ENCODE measurements at regions not wholly inside any gene's neighbourhood (a gene's known extent, or its start where the extent isn't known, plus 50 kb on each side); places are given as distances from the start of the nearest gene placed in this dataset.

DNA sequence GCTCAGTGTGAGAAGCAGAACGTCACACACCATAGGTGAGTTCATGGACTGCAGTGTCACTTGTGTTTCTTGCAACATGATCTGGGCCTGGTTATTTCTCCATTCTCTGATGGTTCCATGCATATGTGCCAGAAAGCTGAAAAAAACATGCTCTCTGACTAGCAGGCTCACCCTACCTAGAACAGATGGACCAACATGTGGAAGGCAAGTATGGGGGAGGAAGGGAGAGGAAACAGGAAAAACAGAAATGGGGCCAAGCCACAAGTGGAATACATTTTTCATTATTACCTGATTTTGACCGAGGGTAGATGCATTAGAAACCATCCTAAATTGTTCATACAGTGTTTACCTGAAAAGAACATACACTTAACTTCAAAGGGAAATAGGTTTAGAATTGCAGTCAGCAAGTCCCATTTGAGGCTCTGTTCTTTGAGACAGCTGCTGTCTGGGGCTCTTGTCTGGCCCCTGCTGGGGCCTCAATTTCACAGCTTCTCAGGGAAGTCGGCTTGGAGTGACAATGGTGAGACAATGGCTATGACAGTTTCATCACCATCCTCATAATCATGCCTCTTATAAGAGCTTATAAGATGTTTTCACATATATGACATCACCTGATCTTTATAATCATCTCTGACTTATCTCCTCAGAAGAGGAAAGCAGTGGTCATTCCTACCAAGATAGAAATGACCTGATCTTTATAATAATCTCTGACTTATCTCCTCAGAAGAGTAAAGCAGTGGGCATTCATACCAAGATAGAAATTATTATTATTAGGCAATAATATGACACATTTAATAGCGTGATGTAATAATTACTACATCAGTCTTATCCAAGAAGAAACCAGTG, 327.3 kb downstream of the SIPA1L2 start:
- TF ChIP-seq CTCF (conservative IDR thresholded peaks at IDR 0.05; ENCODE audit: low read depth, low read length) (no peak), EZH2 (IDR thresholded peaks at IDR 0.05; ENCODE audit: low read length, unreplicated experiment) (no peak)

Data from PC-3 (cell line).